SK-N-DZ (cell line): ENCODE measurements at regions not wholly inside any gene's neighbourhood (a gene's known extent, or its start where the extent isn't known, plus 50 kb on each side); places are given as distances from the start of the nearest gene placed in this dataset.
"Not testable (repeated sequence)": the region's sequence is repeated elsewhere in the genome, so short reads cannot be mapped to it uniquely, and the experiment has no call there.

Experiments used
- DNase-seq: peaks from one replicate; pipeline ENCODE4 v3.0.0-alpha.2; 2015; ENCODE audit warnings: low spot score

- DNase-seq, result peak; percentile 18
Measured at GRCh38 chr3:180743813-180744590, 64.7 kb upstream of the CCDC39 start.

- DNase-seq, result no peak
Measured at GRCh38 chr3:180747805-180748361, 68.6 kb upstream of the CCDC39 start.

- DNase-seq, result no peak
Measured at GRCh38 chr3:180749322-180749721, 70.0 kb upstream of the CCDC39 start.

- DNase-seq, result no peak
Measured at GRCh38 chr3:180749796-180750195, 70.5 kb upstream of the CCDC39 start.

GRCh38 chr3:180755556-180755955 lies 76.3 kb upstream of the CCDC39 start:
- no peak for DNase-seq

GRCh38 chr3:180762866-180763265 lies 83.6 kb upstream of the CCDC39 start:
- no peak for DNase-seq

- DNase-seq, result no peak
Measured at GRCh38 chr3:180764481-180764880, 85.2 kb upstream of the CCDC39 start.

GRCh38 chr3:180770639-180771038 lies 91.3 kb upstream of the CCDC39 start:
- no peak for DNase-seq

GRCh38 chr3:180776433-180776832 lies 97.1 kb upstream of the CCDC39 start:
- DNase-seq, result no peak

GRCh38 chr3:180782195-180782984 lies 103.1 kb upstream of the CCDC39 start:
- DNase-seq, result no peak

GRCh38 chr3:180786227-180786626 lies 106.9 kb upstream of the CCDC39 start:
- not testable (repeated sequence) for DNase-seq

- no peak for DNase-seq
Measured at GRCh38 chr3:180789774-180790173, 110.5 kb upstream of the CCDC39 start.

GRCh38 chr3:180798197-180798596 lies 114.3 kb upstream of the FXR1 start:
- no peak for DNase-seq

- DNase-seq, result no peak
Measured at GRCh38 chr3:180802837-180803236, 109.6 kb upstream of the FXR1 start.

- peak; percentile 24 for DNase-seq
Measured at GRCh38 chr3:180804916-180805315, 107.6 kb upstream of the FXR1 start.

- no peak for DNase-seq
Measured at GRCh38 chr3:180808823-180809575, 103.5 kb upstream of the FXR1 start.

- no peak for DNase-seq
Measured at GRCh38 chr3:180820400-180820799, 92.1 kb upstream of the FXR1 start.

- no peak for DNase-seq
Measured at GRCh38 chr3:180825964-180826363, 86.5 kb upstream of the FXR1 start.

GRCh38 chr3:180827171-180827570 lies 85.3 kb upstream of the FXR1 start:
- DNase-seq, result no peak

GRCh38 chr3:180828001-180828720 lies 84.3 kb upstream of the FXR1 start:
- DNase-seq, result no peak

GRCh38 chr3:180828723-180829408 lies 83.6 kb upstream of the FXR1 start:
- DNase-seq, result no peak
